Motor neuron (in vitro differentiated cells): ENCODE measurements at regions not wholly inside any gene's neighbourhood (a gene's known extent, or its start where the extent isn't known, plus 50 kb on each side); places are given as distances from the start of the nearest gene placed in this dataset.

ENCODE experiments used
- ATAC-seq, 8 experiments: fragments of 200-7000 bp; cut with Tn5 transposase; replicated peaks in 6 of 8; 2 replicates each; pipeline ENCODE4 v1.8.0; 2021; ENCODE audit warnings: mild to moderate bottlenecking in 8 of 8, moderate library complexity in 8 of 8
- H3K27ac ChIP-seq, 2 donors: fragments of 250-450 bp; sonication (Bioruptor Pico); 2 replicates each; pipeline ENCODE4 v1.9.0; 2021; ENCODE audit warnings: antibody characterized with exemption in 2 of 2, mild to moderate bottlenecking in 2 of 2, moderate library complexity in 1 of 2
- H3K4me1 ChIP-seq, 2 donors: fragments of 250-450 bp; sonication (Bioruptor Pico); replicated peaks in 1 of 2; 2 replicates each; pipeline ENCODE4 v1.6.1; 2021; ENCODE audit warnings: antibody characterized with exemption in 2 of 2, mild to moderate bottlenecking in 2 of 2, moderate library complexity in 1 of 2
- H3K4me3 ChIP-seq, 5 donors: fragments of 250-450 bp; sonication (Bioruptor Pico); 2 replicates each; pipeline ENCODE4 v1.9.0; 2021; ENCODE audit warnings: antibody characterized with exemption in 5 of 5, mild to moderate bottlenecking in 5 of 5, moderate library complexity in 4 of 5
- WGBS, 10 experiments: fragments of 450-650 bp; shearing (Covaris generic); methylation state at CpG; one replicate each; pipeline ENCODE4 v1.0.0; 2022; 5-methylcytosine and 5-hydroxymethylcytosine counted together
- in situ Hi-C, 9 experiments: fragments of 400-800 bp; cut with MboI; loops; one replicate each; pipeline ENCODE4 v1.15.0; 2021; ENCODE audit warnings: low sequenced_read_pairs in 9 of 9, low pct_unique_long_range_greater_than_20kb in 2 of 9; ENCODE audit not compliant: unreplicated experiment in 9 of 9

DNA sequence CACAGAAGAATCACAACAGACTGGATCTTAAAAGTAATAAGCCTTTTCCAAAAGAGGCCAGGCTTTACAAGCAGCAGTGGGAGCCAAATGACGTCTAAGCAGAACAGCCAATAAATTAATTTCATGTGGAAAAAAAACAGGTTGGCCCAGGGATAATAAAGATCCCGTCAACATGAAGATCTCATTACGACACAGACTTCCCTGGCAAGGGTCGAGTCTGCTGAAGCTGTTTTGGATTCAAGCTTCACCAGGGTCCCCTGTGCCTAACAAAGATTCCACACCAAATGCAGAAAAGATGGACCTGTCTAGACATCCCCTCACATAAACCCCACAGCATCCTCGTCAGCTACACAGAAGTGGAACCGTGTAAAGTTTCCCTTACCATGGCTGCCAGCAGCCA is 215.1 kb upstream of the ZNF507 start:
- WGBS, 10 experiments, result 0 to 80% (median 63%) methylated on average over 1 to 5 of the region's 6 CpGs; no CpG with 5 or more reads in 2 of the 10 experiments
- ATAC-seq, result no peak

DNA sequence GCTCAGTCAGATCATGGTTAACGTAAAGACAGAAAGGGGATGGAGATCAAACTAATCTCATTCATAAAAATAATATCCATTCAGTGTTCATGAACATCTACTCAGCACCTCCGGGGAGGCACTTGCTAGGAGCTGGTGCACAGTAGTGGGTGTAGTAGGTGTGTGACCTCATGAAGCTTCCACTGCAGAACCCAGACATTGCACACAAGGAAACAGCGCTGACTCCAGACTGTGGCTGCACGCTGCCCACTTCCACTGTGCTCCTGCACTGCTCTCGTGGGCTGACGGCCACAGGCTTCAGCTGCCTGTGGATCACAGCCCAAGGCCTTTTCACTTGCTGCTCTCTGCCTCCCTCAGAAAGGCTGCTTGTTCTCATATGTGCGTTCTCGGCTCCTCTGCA is 214.4 kb upstream of the ZNF507 start:
- Histone ChIP-seq H3K4me3 (no peak overlapping the region), H3K27ac (no peak overlapping the region), H3K4me1 (peaks cover 8 to 12% of the 10 kb centered on the region in 2 donors)
- ATAC-seq, result no peak
- in situ Hi-C loops, result no loop called here
- 8 to 100% (median 47%) methylated on average over 1 to 7 of the region's 8 CpGs; no CpG with 5 or more reads in 2 of the 10 experiments for WGBS, 10 experiments

More for the DNA sequence above, 215.1 kb upstream of the ZNF507 start:
- Histone ChIP-seq H3K4me3 (no peak overlapping the region), H3K27ac (no peak overlapping the region), H3K4me1 (peaks cover 8 to 14% of the 10 kb centered on the region in 2 donors)
- in situ Hi-C loops, result no loop called here

DNA sequence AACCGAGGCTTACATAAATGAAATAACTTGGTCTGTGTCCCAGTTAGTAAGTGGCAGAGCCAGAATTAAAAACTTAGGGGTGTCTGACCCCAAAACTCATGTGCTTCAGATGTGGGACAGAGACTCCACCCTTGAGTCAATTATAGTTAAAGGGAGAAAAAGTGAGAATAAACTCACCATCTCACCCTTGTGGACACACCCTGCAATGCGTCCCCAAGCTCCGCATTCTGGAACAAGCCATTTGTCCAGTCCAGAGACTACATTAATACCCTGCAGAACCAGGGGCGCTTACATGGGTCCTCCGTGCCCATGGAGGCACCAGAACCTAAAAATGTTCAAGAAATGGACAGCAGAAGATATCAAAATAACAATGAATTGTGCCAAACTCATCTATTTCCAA is 207.0 kb upstream of the ZNF507 start:
- in situ Hi-C loops, result no loop called here
- no peak for ATAC-seq
- no peak overlapping the region for H3K27ac ChIP-seq
- peaks cover 3 to 15% of the 10 kb centered on the region in 2 donors for H3K4me1 ChIP-seq
- no peak overlapping the region for H3K4me3 ChIP-seq
- 0 to 100% (median 88%) methylated on average over 1 to 5 of the region's 5 CpGs; no CpG with 5 or more reads in 3 of the 10 experiments for WGBS, 10 experiments

DNA sequence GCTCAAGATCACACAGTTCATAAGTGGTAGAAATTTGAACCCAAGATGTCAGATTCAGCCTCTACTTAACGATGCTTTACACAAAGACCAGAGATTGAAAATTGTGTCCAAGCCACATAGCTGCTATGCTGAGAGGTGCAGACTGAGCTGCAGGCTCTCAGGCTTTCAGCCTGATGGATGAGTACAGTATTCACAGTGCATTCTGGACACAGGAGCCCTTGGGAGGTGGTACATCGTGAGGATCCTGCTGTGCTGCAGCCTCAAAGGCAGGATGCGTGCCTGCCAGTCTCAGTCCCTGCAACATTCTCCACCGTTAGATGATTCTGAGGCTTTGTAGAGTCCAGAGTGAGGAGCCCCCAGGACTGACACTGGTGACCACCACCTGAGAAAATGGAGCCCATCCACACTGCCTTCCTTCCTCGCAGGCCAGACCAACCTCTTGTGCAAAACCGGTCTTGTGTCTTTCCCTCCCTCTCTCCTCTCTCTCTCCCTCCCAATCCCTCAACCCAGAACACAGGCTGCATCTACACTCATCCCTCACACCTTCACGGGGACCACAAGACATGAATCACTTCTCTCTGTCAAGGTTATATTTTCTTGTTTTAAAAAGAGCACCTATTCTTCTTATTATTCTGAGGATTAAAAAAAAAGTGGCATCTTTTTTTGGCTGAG is 203.4 kb upstream of the ZNF507 start:
- Histone ChIP-seq H3K4me3 (no peak overlapping the region), H3K27ac (peak overlapping the region in 1 of 2 donors; percentile 41), H3K4me1 (peaks cover 3 to 15% of the 10 kb centered on the region in 2 donors)
- 0 to 80% (median 40%) methylated on average over 1 to 4 of the region's 7 CpGs; no CpG with 5 or more reads in 1 of the 10 experiments for WGBS, 10 experiments
- in situ Hi-C loops, result no loop called here
- peak in 5 of 8 experiments; percentile 36 to 84 (median 70) for ATAC-seq

DNA sequence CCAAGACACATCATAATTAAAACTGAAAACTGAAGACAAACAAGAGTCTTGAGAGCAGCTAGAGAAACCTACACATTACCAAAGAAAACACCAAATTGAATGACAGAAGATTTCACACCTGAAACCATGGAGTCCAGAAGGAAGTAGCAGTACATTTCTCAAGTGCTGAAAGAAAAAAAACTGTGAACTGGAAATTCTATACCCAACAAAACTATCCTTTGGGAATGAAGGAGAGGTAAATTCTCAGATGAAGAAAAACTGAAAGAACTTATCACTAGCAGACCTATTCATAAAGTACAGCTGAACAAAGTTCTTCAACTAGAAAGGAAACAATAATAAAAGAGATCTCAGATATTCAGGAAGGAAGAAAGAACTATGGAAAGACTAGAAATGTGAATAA is 198.7 kb upstream of the ZNF507 start:
- no peak overlapping the region for H3K4me3 ChIP-seq
- H3K4me1 ChIP-seq, result peaks cover 3 to 12% of the 10 kb centered on the region in 2 donors
- in situ Hi-C loops, result no loop called here
- ATAC-seq, result no peak
- H3K27ac ChIP-seq, result no peak overlapping the region

DNA sequence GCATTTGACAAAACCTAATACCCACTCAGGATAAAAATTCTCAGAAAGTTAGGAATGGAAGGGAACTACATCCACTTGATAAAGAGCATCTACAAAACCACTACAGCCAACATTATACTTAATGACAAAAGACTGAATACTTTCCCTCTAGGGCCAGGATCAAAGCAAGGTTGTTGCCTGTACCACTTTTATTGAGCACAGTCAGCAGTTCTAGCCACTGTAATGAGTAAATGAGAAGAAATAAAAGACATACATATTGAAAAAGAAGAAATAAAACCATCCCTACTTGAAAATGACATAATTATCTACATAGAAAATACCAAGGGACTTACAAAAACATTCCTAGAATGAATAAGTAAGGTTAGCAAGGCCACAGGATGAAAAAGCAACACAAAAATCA is 194.8 kb upstream of the ZNF507 start:
- in situ Hi-C loops, result no loop called here
- Histone ChIP-seq H3K4me1 (no peaks in the 10 kb centered on the region), H3K27ac (no peak overlapping the region), H3K4me3 (no peak overlapping the region)
- ATAC-seq, result no peak

DNA sequence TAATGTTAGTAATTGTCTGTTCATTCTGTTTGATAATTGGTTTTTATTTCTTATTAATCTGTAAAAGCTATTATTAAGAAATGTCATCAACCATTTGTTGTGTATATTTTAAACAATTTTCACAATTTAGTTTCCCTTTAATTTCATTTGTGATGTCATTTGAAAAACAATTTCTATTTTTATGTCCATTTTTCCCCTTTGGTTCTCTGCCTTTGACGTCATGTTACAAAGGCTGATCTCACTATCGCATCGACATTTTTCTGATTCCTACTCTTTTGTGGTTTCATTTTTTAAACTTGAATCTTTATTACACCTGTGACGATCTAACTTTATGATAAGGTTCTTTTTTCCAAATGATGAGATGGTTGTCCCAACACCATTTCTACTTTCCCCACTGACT is 191.0 kb upstream of the ZNF507 start:
- no peak for ATAC-seq
- no peak overlapping the region for H3K27ac ChIP-seq
- WGBS, 10 experiments, result 41 to 100% (median 93%) methylated on average over 1 to 4 of the region's 4 CpGs
- H3K4me1 ChIP-seq, result no peaks in the 10 kb centered on the region
- in situ Hi-C loops, result no loop called here
- H3K4me3 ChIP-seq, result no peak overlapping the region

DNA sequence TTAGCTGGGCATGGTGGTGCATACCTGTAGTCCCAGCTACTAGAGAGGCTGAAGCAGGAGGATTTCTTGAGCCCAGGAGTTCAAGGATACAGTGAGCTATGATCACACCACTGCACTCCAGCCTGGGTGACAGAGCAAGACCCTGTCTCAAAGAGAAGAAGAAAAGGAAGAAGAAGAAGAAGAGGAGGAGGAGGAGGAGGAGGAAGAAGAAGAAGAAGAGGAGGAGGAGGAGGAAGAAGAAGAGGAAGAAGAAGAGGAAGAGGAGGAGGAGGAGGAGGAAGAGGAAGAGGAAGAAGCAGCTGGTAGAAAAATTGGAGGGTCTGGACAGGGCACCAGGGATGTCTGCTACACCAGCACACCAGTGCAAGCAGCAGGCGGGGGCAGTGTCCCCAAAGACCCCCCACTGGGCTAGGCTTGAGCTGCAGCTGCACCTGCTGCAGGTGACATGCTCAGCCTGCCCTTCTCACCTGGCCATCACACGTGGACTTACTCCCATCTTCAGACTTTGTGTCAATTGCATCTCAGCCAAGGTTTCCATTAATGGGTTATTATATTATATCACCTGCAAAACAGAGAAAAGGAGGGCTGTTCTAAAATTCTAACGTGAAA is 180.9 kb upstream of the ZNF507 start:
- 13 to 100% (median 80%) methylated on average over 1 to 3 of the region's 3 CpGs; no CpG with 5 or more reads in 2 of the 10 experiments for WGBS, 10 experiments
- no peak overlapping the region for H3K27ac ChIP-seq
- ATAC-seq, result no peak
- no peak overlapping the region for H3K4me3 ChIP-seq
- peaks cover 8 to 15% of the 10 kb centered on the region in 2 donors for H3K4me1 ChIP-seq
- in situ Hi-C loops, result no loop called here

DNA sequence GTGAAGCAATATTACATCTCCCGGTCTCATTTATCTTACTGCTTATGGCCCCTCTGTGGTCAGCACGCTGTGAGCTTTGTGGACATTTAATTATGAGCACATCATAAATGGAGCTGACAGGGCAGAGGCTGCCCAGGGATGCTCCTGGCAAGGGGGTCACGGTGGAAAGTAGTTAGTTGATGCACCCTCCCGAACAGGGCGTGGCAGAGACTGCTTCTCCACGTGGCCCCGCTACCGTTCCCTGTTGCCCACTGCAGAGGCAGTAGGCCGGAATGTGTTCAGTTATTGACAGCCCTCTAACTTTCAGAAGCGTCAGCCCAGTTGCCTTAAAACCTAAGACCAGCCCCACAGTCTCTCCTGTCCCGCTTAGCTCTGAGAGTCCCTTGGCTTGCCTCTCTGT is 180.3 kb upstream of the ZNF507 start:
- peaks cover 8 to 15% of the 10 kb centered on the region in 2 donors for H3K4me1 ChIP-seq
- 38 to 100% (median 81%) methylated on average over 2 to 11 of the region's 11 CpGs; no CpG with 5 or more reads in 1 of the 10 experiments for WGBS, 10 experiments
- no peak overlapping the region for H3K27ac ChIP-seq
- in situ Hi-C loops, result no loop called here
- no peak overlapping the region for H3K4me3 ChIP-seq
- peak in 4 of 8 experiments; percentile 29 to 52 (median 42) for ATAC-seq

DNA sequence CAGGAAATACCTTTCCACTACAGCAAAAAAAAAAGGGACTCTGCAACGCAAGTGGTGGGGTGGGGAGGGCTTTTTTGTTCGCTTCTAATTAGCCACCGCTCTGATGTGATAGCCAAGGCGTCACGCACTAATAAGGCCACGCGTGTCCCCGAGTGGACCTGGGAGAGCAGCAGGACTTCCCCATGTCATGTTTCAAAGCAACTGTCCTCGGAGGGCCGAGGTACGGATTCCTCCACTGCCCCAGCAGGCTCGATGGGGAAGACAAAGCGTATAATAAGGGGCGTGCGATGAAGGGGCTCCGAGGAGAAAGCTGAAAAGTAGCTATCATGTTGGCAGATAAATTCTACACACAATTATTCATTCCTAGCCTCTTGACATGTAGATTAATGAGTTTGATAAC is 179.7 kb upstream of the ZNF507 start:
- Histone ChIP-seq H3K4me1 (peaks cover 8 to 18% of the 10 kb centered on the region in 2 donors), H3K4me3 (no peak overlapping the region), H3K27ac (no peak overlapping the region)
- ATAC-seq, result no peak
- 17 to 97% (median 90%) methylated on average over 1 to 12 of the region's 16 CpGs; no CpG with 5 or more reads in 4 of the 10 experiments for WGBS, 10 experiments
- in situ Hi-C loops, result no loop called here

DNA sequence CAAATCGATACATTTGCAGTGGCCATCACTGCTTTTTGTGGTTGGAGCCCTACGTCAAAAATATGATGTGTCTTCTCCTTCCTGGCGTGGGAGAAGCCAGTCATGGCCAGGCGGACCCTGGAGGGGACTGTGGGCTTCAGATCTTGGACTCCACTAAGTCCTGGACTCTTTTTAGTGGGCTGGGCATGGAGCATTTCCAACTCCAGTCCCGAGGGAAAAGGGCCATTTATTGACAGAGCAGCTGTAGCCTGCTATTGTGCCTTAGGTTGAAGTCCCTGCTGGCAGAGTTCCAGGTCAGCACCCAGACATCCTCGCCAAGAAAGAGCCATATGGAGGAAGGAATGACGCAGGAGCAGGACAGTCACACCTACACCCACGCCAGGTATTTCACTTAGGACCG is 179.2 kb upstream of the ZNF507 start:
- WGBS, 10 experiments, result 19 to 100% (median 83%) methylated on average over 1 to 6 of the region's 9 CpGs
- ATAC-seq, result no peak
- no peak overlapping the region for H3K27ac ChIP-seq
- H3K4me3 ChIP-seq, result no peak overlapping the region
- H3K4me1 ChIP-seq, result peaks cover 8 to 22% of the 10 kb centered on the region in 2 donors
- in situ Hi-C loops, result no loop called here

DNA sequence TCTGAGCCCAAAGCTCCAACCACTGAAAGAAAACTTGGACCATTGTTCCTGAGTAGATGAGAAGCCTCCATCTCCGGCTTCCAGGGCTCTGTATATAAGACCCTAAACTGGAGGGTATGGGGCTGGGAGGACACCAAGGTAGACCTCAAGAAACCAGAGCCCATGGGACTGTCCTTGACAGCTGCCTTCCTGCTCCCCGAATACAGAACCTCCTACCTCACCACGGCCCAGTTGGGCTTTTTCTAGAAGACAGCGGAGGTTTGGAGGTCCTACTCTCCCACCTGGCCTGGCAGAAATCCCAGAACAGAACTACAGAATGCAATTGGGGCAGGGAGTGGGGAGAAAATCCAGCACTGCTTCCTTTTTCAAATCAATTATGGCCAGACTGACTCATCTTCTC is 177.3 kb upstream of the ZNF507 start:
- in situ Hi-C loops, result no loop called here
- Histone ChIP-seq H3K4me1 (peaks cover 23 to 40% of the 10 kb centered on the region in 2 donors), H3K27ac (no peak overlapping the region), H3K4me3 (no peak overlapping the region)
- ATAC-seq, result no peak
- 26 to 100% (median 40%) methylated on average over 1 to 4 of the region's 4 CpGs; no CpG with 5 or more reads in 3 of the 10 experiments for WGBS, 10 experiments

DNA sequence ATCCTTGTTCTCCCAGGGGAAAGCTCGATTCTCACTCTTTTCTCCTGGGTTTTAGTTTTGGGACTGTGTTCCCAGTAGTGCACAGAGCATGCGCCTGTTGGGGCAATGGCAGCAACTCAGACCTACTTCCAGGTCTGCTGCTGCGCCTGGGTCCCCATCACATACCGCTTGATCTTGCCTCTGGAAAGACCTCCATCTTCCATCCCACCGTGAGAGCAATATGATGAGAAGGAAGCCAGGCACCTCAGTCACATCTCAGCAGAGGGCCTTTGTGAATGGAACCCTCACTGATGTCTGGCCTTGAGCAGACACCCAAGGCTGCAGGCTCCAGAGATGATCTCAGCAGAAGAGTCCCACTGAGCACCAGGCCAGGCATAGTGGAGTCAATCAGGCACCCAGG is 176.8 kb upstream of the ZNF507 start:
- in situ Hi-C loops, result no loop called here
- no peak overlapping the region for H3K4me3 ChIP-seq
- no peak overlapping the region for H3K27ac ChIP-seq
- no peak for ATAC-seq
- peaks cover 23 to 40% of the 10 kb centered on the region in 2 donors for H3K4me1 ChIP-seq
- 85 to 100% methylated on average over 3 to 4 of the region's 5 CpGs; no CpG with 5 or more reads in 8 of the 10 experiments for WGBS, 10 experiments

DNA sequence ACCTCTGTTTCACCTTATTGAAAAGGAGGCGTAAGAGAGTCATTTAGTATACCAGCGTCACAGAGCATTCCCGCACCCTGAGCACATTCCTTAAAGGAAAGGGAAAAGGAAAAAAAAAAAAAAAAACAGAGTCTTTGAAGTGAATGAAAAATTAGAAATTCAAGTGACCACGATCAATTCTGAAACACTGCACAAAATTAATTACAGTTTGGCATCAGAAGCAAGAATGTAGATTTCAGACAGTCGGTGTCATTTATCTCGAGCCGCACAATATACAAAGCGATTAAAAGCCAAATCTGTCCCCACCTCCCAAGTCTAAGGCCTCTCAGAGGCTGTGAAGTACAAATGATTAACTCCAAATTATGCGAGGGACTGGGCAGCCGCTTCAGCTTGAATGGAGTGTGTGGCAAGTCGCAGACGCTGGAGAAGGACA is 173.7 kb upstream of the ZNF507 start:
- Histone ChIP-seq H3K27ac (no peak overlapping the region), H3K4me3 (no peak overlapping the region), H3K4me1 (peaks cover 15 to 25% of the 10 kb centered on the region in 2 donors)
- ATAC-seq, result peak in 5 of 8 experiments; percentile 70 to 92 (median 83)
- in situ Hi-C loops, result no loop called here
- WGBS, 10 experiments, result 0 to 72% (median 9%) methylated on average over 4 to 12 of the region's 12 CpGs
